HG03108 (cell line): ENCODE measurements at regions not wholly inside any gene's neighbourhood (a gene's known extent, or its start where the extent isn't known, plus 50 kb on each side); places are given as distances from the start of the nearest gene placed in this dataset.
"Not testable (repeated sequence)": the region's sequence is repeated elsewhere in the genome, so short reads cannot be mapped to it uniquely, and the experiment has no call there.

Experiments used
- ATAC-seq: cut with Tn5 transposase; IDR thresholded peaks from one replicate; pipeline ENCODE4 v1.9.1; 2021; ENCODE audit warnings: moderate library complexity; ENCODE audit not compliant: unreplicated experiment

GRCh38 chr6:137654365-137654981 is 160.3 kb upstream of the OLIG3 start:
- no peak for ATAC-seq

- no peak for ATAC-seq
Measured at GRCh38 chr6:137655291-137655690, 161.1 kb upstream of the OLIG3 start.

- ATAC-seq, result no peak
Measured at GRCh38 chr6:137656735-137657134, 162.5 kb upstream of the OLIG3 start.

- ATAC-seq, result no peak
Measured at GRCh38 chr6:137657351-137657911, 163.2 kb upstream of the OLIG3 start.

- ATAC-seq, result no peak
Measured at GRCh38 chr6:137658287-137658686, 164.1 kb upstream of the OLIG3 start.

- ATAC-seq, result no peak
Measured at GRCh38 chr6:137659871-137660270, 165.7 kb upstream of the OLIG3 start.

GRCh38 chr6:137660296-137660731 is 166.1 kb upstream of the OLIG3 start:
- no peak for ATAC-seq

GRCh38 chr6:137661601-137662000 is 167.4 kb upstream of the OLIG3 start:
- ATAC-seq, result no peak

GRCh38 chr6:137664183-137664582 is 170.0 kb upstream of the OLIG3 start:
- ATAC-seq, result no peak

- ATAC-seq, result no peak
Measured at GRCh38 chr6:137665342-137665934, 171.2 kb upstream of the OLIG3 start.

- ATAC-seq, result no peak
Measured at GRCh38 chr6:137666202-137666774, 172.1 kb upstream of the OLIG3 start.

- no peak for ATAC-seq
Measured at GRCh38 chr6:137673603-137674002, 179.4 kb upstream of the OLIG3 start.

GRCh38 chr6:137676888-137677287 is 182.7 kb upstream of the OLIG3 start:
- peak; percentile 64 for ATAC-seq

- no peak for ATAC-seq
Measured at GRCh38 chr6:137677709-137678108, 183.5 kb upstream of the OLIG3 start.

GRCh38 chr6:137678451-137678850 is 184.3 kb upstream of the OLIG3 start:
- no peak for ATAC-seq

GRCh38 chr6:137680705-137681346 is 186.2 kb upstream of the TNFAIP3 start:
- no peak for ATAC-seq

- no peak for ATAC-seq
Measured at GRCh38 chr6:137681445-137682009, 185.5 kb upstream of the TNFAIP3 start.

- not testable (repeated sequence) for ATAC-seq
Measured at GRCh38 chr6:137682658-137683057, 184.4 kb upstream of the TNFAIP3 start.

- ATAC-seq, result no peak
Measured at GRCh38 chr6:137683916-137684315, 183.1 kb upstream of the TNFAIP3 start.

- no peak for ATAC-seq
Measured at GRCh38 chr6:137685798-137686375, 181.2 kb upstream of the TNFAIP3 start.

GRCh38 chr6:137687818-137688217 is 179.2 kb upstream of the TNFAIP3 start:
- ATAC-seq, result no peak
